GM18526 (cell line): ENCODE measurements at regions not wholly inside any gene's neighbourhood (a gene's known extent, or its start where the extent isn't known, plus 50 kb on each side); places are given as distances from the start of the nearest gene placed in this dataset.

ENCODE experiments used
- POLR2A ChIP-seq: IDR thresholded peaks from 3 replicates; pipeline ENCODE4 v1.6.1; 2011; ENCODE audit not compliant: insufficient read length; ENCODE audit errors: extremely low read depth

- no peak for TF ChIP-seq POLR2A
These were observed 283.1 kb downstream of the KLF12 start for GRCh38 chr13:73851104-73851503.

- TF ChIP-seq POLR2A, result no peak
These were observed 283.9 kb downstream of the KLF12 start for GRCh38 chr13:73850104-73850873.

- TF ChIP-seq POLR2A, result no peak
These were observed 284.9 kb downstream of the KLF12 start for GRCh38 chr13:73849292-73849691.

GRCh38 chr13:73844986-73845385 is 289.2 kb downstream of the KLF12 start:
- TF ChIP-seq POLR2A, result no peak

- TF ChIP-seq POLR2A, result no peak
These were observed 291.6 kb downstream of the KLF12 start for GRCh38 chr13:73842626-73843025.

- TF ChIP-seq POLR2A, result no peak
These were observed 292.0 kb downstream of the KLF12 start for GRCh38 chr13:73842184-73842583.

- no peak for TF ChIP-seq POLR2A
These were observed 297.1 kb downstream of the KLF12 start for GRCh38 chr13:73837147-73837546.

- TF ChIP-seq POLR2A, result no peak
These were observed 299.0 kb downstream of the KLF12 start for GRCh38 chr13:73835138-73835721.

- TF ChIP-seq POLR2A, result no peak
These were observed 300.7 kb downstream of the KLF12 start for GRCh38 chr13:73833325-73834070.

- no peak for TF ChIP-seq POLR2A
These were observed 301.4 kb downstream of the KLF12 start for GRCh38 chr13:73832825-73833224.

- no peak for TF ChIP-seq POLR2A
These were observed 302.0 kb downstream of the KLF12 start for GRCh38 chr13:73832128-73832588.

GRCh38 chr13:73829416-73829815 is 304.8 kb downstream of the KLF12 start:
- TF ChIP-seq POLR2A, result no peak

GRCh38 chr13:73828811-73829210 is 305.4 kb downstream of the KLF12 start:
- TF ChIP-seq POLR2A, result no peak

- TF ChIP-seq POLR2A, result no peak
These were observed 306.8 kb downstream of the KLF12 start for GRCh38 chr13:73827434-73827833.

- TF ChIP-seq POLR2A, result no peak
These were observed 309.1 kb downstream of the KLF12 start for GRCh38 chr13:73825143-73825542.
